Astrocyte of the spinal cord (primary cell): ENCODE measurements at regions not wholly inside any gene's neighbourhood (a gene's known extent, or its start where the extent isn't known, plus 50 kb on each side); places are given as distances from the start of the nearest gene placed in this dataset.
A peak's percentile ranks its signal among the peaks of the same experiment; 100 is the strongest.

Experiments
- DNase-seq: peaks from one replicate; pipeline ENCODE4 v3.0.0; 2011; ENCODE audit warnings: low read depth, low spot score
- H3K4me3 ChIP-seq: 2 replicates; pipeline ENCODE4 v1.5.1; 2011; ENCODE audit warnings: low read depth, mild to moderate bottlenecking, low read length, moderate library complexity
- in situ Hi-C: cut with HindIII; loops from 2 replicates; pipeline ENCODE4 v1.10.0; 2017; ENCODE audit warnings: low sequenced_read_pairs
- TF ChIP-seq, protein P1 (sequence below): IDR thresholded peaks from 2 replicates; pipeline ENCODE4 v1.5.1; 2012; ENCODE audit warnings: low read depth, mild to moderate bottlenecking, low read length, inconsistent platforms

DNA sequence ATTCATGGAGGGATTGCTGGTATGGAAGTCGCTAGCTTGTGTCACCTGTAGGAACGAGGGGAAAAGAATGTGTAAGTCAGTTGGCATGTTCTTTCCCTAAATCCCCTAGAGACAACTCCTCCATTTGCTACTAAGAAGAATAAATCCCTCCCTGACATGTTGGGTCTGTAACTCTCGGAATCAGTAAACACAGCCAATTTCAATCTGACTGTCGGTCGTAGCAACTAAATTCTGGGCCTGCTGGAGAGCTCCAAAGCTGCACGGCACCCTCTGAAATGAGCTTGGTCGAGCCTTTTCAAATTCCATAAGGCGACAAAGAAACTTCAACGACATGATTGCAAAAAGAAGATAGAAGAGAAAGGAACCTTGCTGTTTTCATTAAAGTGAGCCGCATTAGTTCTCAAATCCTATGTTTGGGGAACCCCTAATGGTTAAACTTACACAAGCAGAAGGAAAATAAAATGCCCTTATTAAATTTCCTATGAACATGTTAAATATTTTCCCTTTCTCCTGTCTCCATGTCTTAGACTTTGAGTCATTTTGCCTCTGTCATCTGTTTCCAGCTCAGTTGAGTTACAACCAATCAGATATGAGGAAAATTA, 735.8 kb upstream of the WWC1 start:
- no peak overlapping the region for H3K4me3 ChIP-seq
- in situ Hi-C loops = no loop called here
- TF ChIP-seq, protein P1, sequence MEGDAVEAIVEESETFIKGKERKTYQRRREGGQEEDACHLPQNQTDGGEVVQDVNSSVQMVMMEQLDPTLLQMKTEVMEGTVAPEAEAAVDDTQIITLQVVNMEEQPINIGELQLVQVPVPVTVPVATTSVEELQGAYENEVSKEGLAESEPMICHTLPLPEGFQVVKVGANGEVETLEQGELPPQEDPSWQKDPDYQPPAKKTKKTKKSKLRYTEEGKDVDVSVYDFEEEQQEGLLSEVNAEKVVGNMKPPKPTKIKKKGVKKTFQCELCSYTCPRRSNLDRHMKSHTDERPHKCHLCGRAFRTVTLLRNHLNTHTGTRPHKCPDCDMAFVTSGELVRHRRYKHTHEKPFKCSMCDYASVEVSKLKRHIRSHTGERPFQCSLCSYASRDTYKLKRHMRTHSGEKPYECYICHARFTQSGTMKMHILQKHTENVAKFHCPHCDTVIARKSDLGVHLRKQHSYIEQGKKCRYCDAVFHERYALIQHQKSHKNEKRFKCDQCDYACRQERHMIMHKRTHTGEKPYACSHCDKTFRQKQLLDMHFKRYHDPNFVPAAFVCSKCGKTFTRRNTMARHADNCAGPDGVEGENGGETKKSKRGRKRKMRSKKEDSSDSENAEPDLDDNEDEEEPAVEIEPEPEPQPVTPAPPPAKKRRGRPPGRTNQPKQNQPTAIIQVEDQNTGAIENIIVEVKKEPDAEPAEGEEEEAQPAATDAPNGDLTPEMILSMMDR = no peak
- DNase-seq = peak; percentile 15

DNA sequence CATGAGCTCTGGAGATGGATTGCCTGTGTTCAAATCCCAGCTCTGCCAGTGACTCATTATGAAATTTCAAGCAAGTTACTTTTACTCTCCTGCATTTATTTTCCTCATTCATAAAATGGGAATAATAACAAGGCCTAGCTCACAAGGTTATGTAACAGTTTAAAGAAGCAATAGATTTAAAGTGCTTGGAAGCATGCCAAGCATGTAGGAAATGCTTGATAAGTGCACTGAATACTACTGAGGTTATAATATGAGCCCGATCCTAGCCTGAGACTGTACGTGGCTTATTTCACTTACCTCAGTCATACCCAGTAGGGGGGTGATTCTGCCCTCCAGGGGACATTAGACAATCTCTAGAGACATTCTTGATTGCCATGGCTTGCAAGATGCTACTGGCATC, 734.1 kb upstream of the WWC1 start:
- no peak overlapping the region for H3K4me3 ChIP-seq
- no peak for DNase-seq
- TF ChIP-seq, protein P1 = no peak
- in situ Hi-C loops = no loop called here

DNA sequence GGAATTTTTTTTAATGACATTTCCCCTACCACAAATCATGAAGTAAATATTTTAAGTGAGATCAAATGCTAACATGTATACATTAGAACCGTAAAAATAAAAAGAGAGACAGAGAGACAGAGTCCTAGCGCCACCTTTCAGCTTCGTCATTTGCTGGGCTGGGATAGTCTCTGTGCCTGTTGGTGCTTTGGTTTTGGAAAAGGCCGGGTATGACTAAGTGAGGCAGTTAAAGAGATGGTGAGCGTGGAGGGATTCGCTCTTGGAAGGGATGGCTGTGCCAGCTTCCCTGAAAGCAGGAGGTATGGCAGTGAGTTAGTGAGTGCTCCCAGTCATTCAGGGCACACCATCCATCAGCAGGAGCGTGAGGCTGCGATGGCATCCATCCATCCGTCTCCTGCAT, 729.6 kb upstream of the WWC1 start:
- TF ChIP-seq, protein P1 = no peak
- no peak overlapping the region for H3K4me3 ChIP-seq
- DNase-seq = no peak
- in situ Hi-C loops = no loop called here

DNA sequence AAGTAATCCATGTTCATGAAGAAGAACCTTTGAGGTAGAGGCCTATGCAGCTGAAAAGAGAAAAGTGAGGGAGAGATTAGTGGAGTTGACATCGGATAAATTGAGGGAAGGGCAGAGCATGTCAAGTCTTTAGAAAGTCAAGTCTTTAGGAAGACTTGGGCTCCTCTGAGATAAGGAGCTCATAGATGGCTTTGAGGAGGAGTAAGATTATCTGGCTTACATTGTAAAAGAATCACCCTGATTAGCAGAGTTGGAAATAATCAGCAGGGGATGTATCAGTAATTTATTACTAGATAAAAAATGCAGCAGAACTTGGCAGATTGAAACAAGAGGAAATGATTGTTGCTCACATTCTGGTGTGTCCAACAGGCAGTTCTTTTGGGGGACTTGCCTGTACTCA, 727.2 kb upstream of the WWC1 start:
- no peak overlapping the region for H3K4me3 ChIP-seq
- TF ChIP-seq, protein P1 = no peak
- DNase-seq = no peak
- in situ Hi-C loops = no loop called here

DNA sequence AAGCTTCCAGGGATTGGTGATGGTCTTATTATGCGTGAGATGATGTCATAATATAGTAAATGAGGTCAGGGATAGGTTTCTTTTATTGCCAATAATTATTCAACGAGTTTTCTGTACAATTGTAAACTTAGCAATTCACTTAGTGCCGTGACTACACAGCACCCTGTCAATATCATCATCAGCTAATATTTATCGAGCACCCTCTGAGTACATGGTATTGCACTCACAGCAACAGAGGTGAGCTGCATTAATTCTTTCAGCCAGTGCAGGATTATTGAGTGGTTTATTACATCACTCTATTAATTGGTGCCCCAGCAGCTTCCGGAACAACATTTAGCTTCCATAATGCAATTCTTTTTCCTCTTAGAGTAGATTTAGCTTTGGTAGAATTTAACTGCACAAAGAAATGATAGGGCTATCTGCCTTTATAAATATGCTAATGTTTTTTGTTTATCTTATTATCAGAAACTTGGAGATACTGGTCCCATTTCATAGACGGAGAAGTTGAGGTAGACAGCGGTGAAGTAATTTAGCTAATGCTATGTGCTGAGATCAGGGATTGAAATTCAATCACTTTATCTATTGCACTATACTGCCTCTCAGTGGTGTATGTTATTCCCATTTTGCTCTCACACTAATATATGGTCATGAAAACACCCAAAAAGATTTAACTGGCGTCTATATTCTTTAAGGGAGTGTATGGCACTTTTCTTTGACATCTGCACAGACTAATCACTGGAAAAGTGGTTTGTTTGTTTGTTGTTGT, 726.1 kb upstream of the WWC1 start:
- no peak overlapping the region for H3K4me3 ChIP-seq
- DNase-seq = peak; percentile 39
- TF ChIP-seq, protein P1 = peak; percentile 45
- in situ Hi-C loops = no loop called here

DNA sequence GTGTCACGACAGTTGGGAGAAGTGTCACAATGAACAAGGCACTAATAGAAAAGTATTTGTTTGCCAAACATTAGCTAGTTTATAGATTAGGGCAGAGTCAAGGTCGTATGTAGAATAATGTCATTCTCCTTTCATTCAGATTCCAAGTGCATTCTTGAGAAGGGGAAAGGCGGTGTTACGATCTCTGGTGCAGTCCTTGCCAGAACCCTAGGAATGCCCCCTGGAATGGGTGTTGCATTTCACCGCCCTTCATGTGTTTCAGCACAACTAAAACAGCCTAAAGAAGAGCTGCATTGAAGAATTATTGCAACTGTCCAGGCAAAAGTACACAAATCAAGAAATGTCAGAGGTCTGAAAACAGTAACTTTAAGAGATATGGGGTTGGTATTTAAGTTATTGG, 721.0 kb upstream of the WWC1 start:
- TF ChIP-seq, protein P1 = no peak

More for the DNA sequence above, 721.0 kb upstream of the WWC1 start:
- H3K4me3 ChIP-seq = no peak overlapping the region
- in situ Hi-C loops = no loop called here
- no peak for DNase-seq
